Spleen (tissue), 7 donors: ENCODE measurements at regions not wholly inside any gene's neighbourhood (a gene's known extent, or its start where the extent isn't known, plus 50 kb on each side); places are given as distances from the start of the nearest gene placed in this dataset.

Experiments
- CTCF ChIP-seq, 11 experiments: fragments of 200-600 bp in 7 of 11; fragments of 450-650 bp in 4 of 11; sonication (generic) in 4 of 11; IDR thresholded peaks in 8 of 11; conservative IDR thresholded peaks in 3 of 11; 1 replicate in 7 of 11; 2 replicates in 4 of 11; pipeline versions ENCODE4 v1.4.0 to v1.8.0; 2016 to 2021; ENCODE audit warnings: antibody characterized with exemption in 11 of 11, inconsistent platforms in 4 of 11, mild to moderate bottlenecking in 1 of 11
- POLR2AphosphoS5 ChIP-seq, 3 donors: sonication (generic); formaldehyde crosslinking; IDR thresholded peaks; one replicate each; pipeline ENCODE4 v1.5.1; 2017; ENCODE audit warnings: antibody characterized with exemption in 3 of 3
- donor health status: DM: no; HTN: no; CAD: no; lungs with moderate emphysema.
- donor health status: DM: no; HTN: no; CAD: no.
- donor health status: DM: no; HTN: no; CAD: no.

GRCh38 chr2:14408695-14409094 is 223.8 kb upstream of the LRATD1 start:
- TF ChIP-seq CTCF (IDR thresholded peaks at IDR 0.05 in 8 of 11, conservative IDR thresholded peaks at IDR 0.05 in 3 of 11) (no peak), POLR2AphosphoS5 (IDR thresholded peaks at IDR 0.05) (no peak)
